B cell (primary cell): ENCODE measurements at regions not wholly inside any gene's neighbourhood (a gene's known extent, or its start where the extent isn't known, plus 50 kb on each side); places are given as distances from the start of the nearest gene placed in this dataset.

ENCODE experiments used
- ATAC-seq: fragments of 200-7000 bp; cut with Tn5 transposase; one replicate; pipeline ENCODE4 v1.10.0; 2021; ENCODE audit warnings: low read depth, mild to moderate bottlenecking, moderate number of reproducible peaks, moderate library complexity
- CTCF ChIA-PET: fragments of 350-600 bp; sonication (Branson Sonifier 250); formaldehyde crosslinking; loops from one replicate; lab custom pipeline; 2021; ENCODE audit warnings: antibody characterized with exemption, inconsistent platforms; lab: Charles Lee
- POLR2A ChIA-PET: fragments of 350-600 bp; sonication (Branson Sonifier 250); formaldehyde crosslinking; loops from one replicate; lab custom pipeline; 2021; ENCODE audit warnings: antibody characterized with exemption; lab: Charles Lee
- DNase-seq: peaks from one replicate; pipeline ENCODE4 v3.0.0; 2013
- H2AFZ ChIP-seq: 2 replicates; pipeline ENCODE4 v1.6.1; 2012; ENCODE audit warnings: mild to moderate bottlenecking, low read depth, low read length; ENCODE audit not compliant: insufficient read depth, poor library complexity, severe bottlenecking
- H3K27ac ChIP-seq, 2 donors: 1 replicate in 1 of 2; 2 replicates in 1 of 2; pipeline ENCODE4 v1.5.1; 2012 to 2013; ENCODE audit warnings: low read length in 2 of 2, mild to moderate bottlenecking in 2 of 2, moderate library complexity in 1 of 2
- H3K27me3 ChIP-seq, 4 experiments: fragments of 200-600 bp in 1 of 4; sonication (generic) in 1 of 4; replicated peaks in 1 of 4; 1 replicate in 2 of 4; 2 replicates in 2 of 4; pipeline versions ENCODE4 v1.6.1 to v1.7.0; 2013 to 2016; ENCODE audit warnings: low read length in 3 of 4, mild to moderate bottlenecking in 2 of 4, mixed read lengths in 1 of 4, moderate library complexity in 1 of 4; ENCODE audit not compliant: insufficient read depth in 4 of 4, control insufficient read depth in 3 of 4; ENCODE audit errors: control extremely low read depth in 1 of 4
- H3K36me3 ChIP-seq, 2 experiments: replicated peaks in 1 of 2; 1 replicate in 1 of 2; 2 replicates in 1 of 2; pipeline versions ENCODE4 v1.6.1 to v1.7.1; 2013; ENCODE audit warnings: low read length in 1 of 2; ENCODE audit not compliant: insufficient read depth in 2 of 2, control insufficient read depth in 1 of 2; ENCODE audit errors: control extremely low read depth in 1 of 2, extremely low read depth in 1 of 2
- H3K4me1 ChIP-seq, 2 donors: fragments of 200-600 bp in 1 of 2; sonication (generic) in 1 of 2; 1 replicate in 1 of 2; 2 replicates in 1 of 2; pipeline versions ENCODE4 v1.5.1 to v1.6.1; 2013 to 2017; ENCODE audit warnings: low read length in 2 of 2; ENCODE audit not compliant: control insufficient read depth in 2 of 2, insufficient read depth in 2 of 2
- H3K4me2 ChIP-seq: replicated peaks from 2 replicates; pipeline ENCODE3; 2012; ENCODE audit warnings: mild to moderate bottlenecking, low read depth, low read length; ENCODE audit not compliant: poor library complexity, severe bottlenecking
- H3K4me3 ChIP-seq, 5 experiments: fragments of 200-600 bp in 1 of 5; sonication (generic) in 1 of 5; 1 replicate in 3 of 5; 2 replicates in 2 of 5; pipeline versions ENCODE4 v1.5.1 to v1.7.0; 2011 to 2016; ENCODE audit warnings: low read length in 4 of 5, mild to moderate bottlenecking in 4 of 5, low read depth in 2 of 5, control low read depth in 1 of 5, moderate library complexity in 1 of 5; ENCODE audit not compliant: insufficient read depth in 1 of 5; ENCODE audit errors: control extremely low read depth in 1 of 5, extremely low read depth in 1 of 5
- H3K79me2 ChIP-seq: fragments of 200-600 bp; sonication (generic); one replicate; pipeline ENCODE4 v1.6.0; 2016; ENCODE audit warnings: low read length; ENCODE audit not compliant: control insufficient read depth, insufficient read depth
- H3K9ac ChIP-seq: fragments of 200-600 bp; sonication (generic); 2 replicates; pipeline ENCODE4 v1.6.1; 2017; ENCODE audit warnings: mild to moderate bottlenecking, low read length, moderate library complexity
- H3K9me3 ChIP-seq, 3 donors: one replicate each; pipeline versions ENCODE4 v1.6.1 to v1.7.1; 2013; ENCODE audit warnings: low read length in 2 of 3; ENCODE audit not compliant: control insufficient read depth in 2 of 3, insufficient read depth in 1 of 3; ENCODE audit errors: control extremely low read depth in 1 of 3
- H4K20me1 ChIP-seq: 2 replicates; pipeline ENCODE4 v1.6.0; 2012; ENCODE audit warnings: mild to moderate bottlenecking, low read length; ENCODE audit not compliant: insufficient read depth, control insufficient read depth, poor library complexity, severe bottlenecking
- H3K27ac Mint-ChIP-seq: one replicate; pipeline ENCODE4 v1.8.0; 2021; ENCODE audit warnings: mixed read lengths
- H3K27me3 Mint-ChIP-seq: one replicate; pipeline ENCODE4 v1.8.0; 2021; ENCODE audit warnings: mixed read lengths
- H3K4me1 Mint-ChIP-seq: one replicate; pipeline ENCODE4 v1.8.0; 2021; ENCODE audit warnings: mixed read lengths
- H3K4me3 Mint-ChIP-seq: one replicate; pipeline ENCODE4 v1.8.0; 2021; ENCODE audit warnings: mixed read lengths
- H3K9me3 Mint-ChIP-seq: one replicate; pipeline ENCODE4 v1.8.0; 2022; ENCODE audit warnings: mixed read lengths; ENCODE audit not compliant: insufficient read depth
- CTCF ChIP-seq: fragments of 200-600 bp; IDR thresholded peaks from one replicate; pipeline ENCODE4 v1.8.0; 2022; ENCODE audit warnings: antibody characterized with exemption, mild to moderate bottlenecking
- EZH2 ChIP-seq: IDR thresholded peaks from 2 replicates; pipeline ENCODE4 v1.6.1; 2012; ENCODE audit warnings: borderline replicate concordance, low read depth, mild to moderate bottlenecking, moderate library complexity, low read length; ENCODE audit not compliant: insufficient read depth, poor library complexity, severe bottlenecking
- WGBS: methylation state at CpG from one replicate; pipeline ENCODE4 v1.1.5; 2013; ENCODE audit warnings: missing lambda C conversion rate; ENCODE audit not compliant: insufficient coverage; 5-methylcytosine and 5-hydroxymethylcytosine counted together
- intact Hi-C: fragments of 100-400 bp; cut with micrococcal nuclease; formaldehyde crosslinking; loops from one replicate; pipeline ENCODE4 v1.10.0; 2022

GRCh38 chr19:28404472-28404871, 808.5 kb downstream of the UQCRFS1 start:
- H3K27me3 Mint-ChIP-seq, result no peaks in the 10 kb centered on the region
- intact Hi-C loops, result no loop called here
- H3K9ac ChIP-seq, result no peak overlapping the region
- no peaks in the 10 kb centered on the region for H3K79me2 ChIP-seq
- H4K20me1 ChIP-seq, result no peaks in the 10 kb centered on the region
- no peak overlapping the region for H2AFZ ChIP-seq
- ChIA-PET CTCF (no interaction called here), POLR2A (no interaction called here)
- DNase-seq (no peak), ATAC-seq (no peak)
- no peaks in the 10 kb centered on the region for H3K27me3 ChIP-seq
- no peak overlapping the region for H3K27ac Mint-ChIP-seq
- no peak overlapping the region for H3K27ac ChIP-seq
- peaks cover 0 to 21% (median 4%) of the 10 kb centered on the region in 3 donors for H3K9me3 ChIP-seq
- H3K9me3 Mint-ChIP-seq, result no peaks in the 10 kb centered on the region
- WGBS, result 89% methylated on average over 3 of the region's 4 CpGs
- H3K4me3 ChIP-seq, result no peak overlapping the region
- H3K36me3 ChIP-seq, result no peaks in the 10 kb centered on the region
- no peak overlapping the region for H3K4me3 Mint-ChIP-seq
- TF ChIP-seq CTCF, result no peak
- TF ChIP-seq EZH2, result no peak
- H3K4me1 ChIP-seq, result no peaks in the 10 kb centered on the region
- H3K4me1 Mint-ChIP-seq, result no peaks in the 10 kb centered on the region
- no peak overlapping the region for H3K4me2 ChIP-seq

- Histone ChIP-seq H3K4me2 (no peak overlapping the region), H3K27ac (no peak overlapping the region), H2AFZ (no peak overlapping the region), H3K27me3 (no peaks in the 10 kb centered on the region), H3K9me3 (peaks cover 0 to 21% (median 4%) of the 10 kb centered on the region in 3 donors), H3K79me2 (no peaks in the 10 kb centered on the region), H3K4me1 (no peaks in the 10 kb centered on the region), H3K9ac (no peak overlapping the region), H3K4me3 (no peak overlapping the region), H3K36me3 (no peaks in the 10 kb centered on the region), H4K20me1 (no peaks in the 10 kb centered on the region)
- DNase-seq, result no peak
- ChIA-PET CTCF (no interaction called here), POLR2A (no interaction called here)
- TF ChIP-seq EZH2, result no peak
- no peak for TF ChIP-seq CTCF
- Mint-ChIP-seq H3K27me3 (no peaks in the 10 kb centered on the region), H3K4me1 (no peaks in the 10 kb centered on the region), H3K9me3 (no peaks in the 10 kb centered on the region), H3K27ac (no peak overlapping the region), H3K4me3 (no peak overlapping the region)
- 73% methylated on average over 7 of the region's 8 CpGs for WGBS
- intact Hi-C loops, result no loop called here
- ATAC-seq, result no peak
Observed at GRCh38 chr19:28403690-28404089, 809.3 kb downstream of the UQCRFS1 start.
